GM12878 (cell line): ENCODE measurements at regions not wholly inside any gene's neighbourhood (a gene's known extent, or its start where the extent isn't known, plus 50 kb on each side); places are given as distances from the start of the nearest gene placed in this dataset.

Experiments
- CTCF ChIP-seq, 3 experiments: IDR thresholded peaks in 2 of 3; conservative IDR thresholded peaks in 1 of 3; 2 replicates each; pipeline ENCODE4 v1.5.1; 2011; ENCODE audit warnings: low read depth in 3 of 3, low read length in 3 of 3, mild to moderate bottlenecking in 3 of 3, control low read depth in 2 of 3, moderate library complexity in 2 of 3, inconsistent platforms in 1 of 3, mixed read lengths in 1 of 3; ENCODE audit not compliant: control insufficient read depth in 2 of 3, insufficient read depth in 1 of 3; ENCODE audit errors: extremely low read depth in 1 of 3
- ESRRA ChIP-seq: IDR thresholded peaks from 2 replicates; pipeline ENCODE4 v1.6.1; 2012; ENCODE audit warnings: mild to moderate bottlenecking, low read length, improper control_type of control experiment
- GABPA ChIP-seq: IDR thresholded peaks from 2 replicates; pipeline ENCODE4 v1.6.1; 2014; ENCODE audit warnings: antibody characterized with exemption, low read depth, mild to moderate bottlenecking, inconsistent platforms
- KDM1A ChIP-seq: fragments of 200-600 bp; sonication (generic); IDR thresholded peaks from 2 replicates; pipeline ENCODE4 v1.6.1; 2016; ENCODE audit warnings: borderline replicate concordance
- MTA3 ChIP-seq: IDR thresholded peaks from 2 replicates; pipeline ENCODE4 v1.6.1; 2012; ENCODE audit warnings: low read length, inconsistent platforms, borderline replicate concordance
- POLR2A ChIP-seq: IDR thresholded peaks from 2 replicates; pipeline ENCODE4 v1.6.1; 2011; ENCODE audit warnings: low read depth, mild to moderate bottlenecking, low read length
- RB1 ChIP-seq: fragments of 450-650 bp; formaldehyde crosslinking; IDR thresholded peaks from 2 replicates; pipeline ENCODE4 v1.6.1; 2017; ENCODE audit warnings: mild to moderate bottlenecking, borderline replicate concordance
- RCOR1 ChIP-seq: conservative IDR thresholded peaks from 2 replicates; pipeline ENCODE4 v1.6.1; 2012; ENCODE audit warnings: low read depth, low read length, improper control_type of control experiment
- USF1 ChIP-seq: IDR thresholded peaks from 2 replicates; pipeline ENCODE4 v1.6.1; 2011; ENCODE audit warnings: borderline replicate concordance, low read depth, mild to moderate bottlenecking, moderate library complexity, mixed read lengths, low read length; ENCODE audit not compliant: insufficient read depth; ENCODE audit errors: extremely low read length
- YY1 ChIP-seq: IDR thresholded peaks from 2 replicates; pipeline ENCODE4 v1.6.1; 2011; ENCODE audit warnings: low read depth, mild to moderate bottlenecking, low read length

- TF ChIP-seq YY1 (no peak), CTCF (IDR thresholded peaks at IDR 0.05 in 2 of 3, conservative IDR thresholded peaks at IDR 0.05 in 1 of 3; ENCODE audit: control insufficient read depth in 2 of 3, extremely low read depth in 1 of 3, insufficient read depth in 1 of 3, low read depth in 3 of 3, low read length in 3 of 3) (no peak), USF1 (no peak), RB1 (no peak), RCOR1 (no peak), KDM1A (no peak), POLR2A (no peak), ESRRA (no peak), MTA3 (no peak), GABPA (no peak)
Observed at GRCh38 chr9:87109231-87109631, 161.9 kb upstream of the GAS1 start.
